Adrenal gland (tissue), 5 donors: ENCODE measurements at regions not wholly inside any gene's neighbourhood (a gene's known extent, or its start where the extent isn't known, plus 50 kb on each side); places are given as distances from the start of the nearest gene placed in this dataset.

Experiments
- POLR2A ChIP-seq, 2 donors: fragments of 450-650 bp; IDR thresholded peaks; one replicate each; pipeline ENCODE4 v1.6.1; 2017; ENCODE audit warnings: antibody characterized with exemption in 2 of 2, mild to moderate bottlenecking in 2 of 2, moderate library complexity in 1 of 2
- TF ChIP-seq, protein P1 (sequence below), 6 experiments: fragments of 450-650 bp in 4 of 6; fragments of 200-600 bp in 2 of 6; sonication (generic) in 1 of 6; IDR thresholded peaks; 1 replicate in 5 of 6; 2 replicates in 1 of 6; pipeline versions ENCODE4 v1.5.1 to v1.8.0; 2016 to 2021; ENCODE audit warnings: antibody characterized with exemption in 6 of 6, mild to moderate bottlenecking in 2 of 6, moderate library complexity in 1 of 6
- donor health status: DM: no; HTN: no; CAD: no.

DNA sequence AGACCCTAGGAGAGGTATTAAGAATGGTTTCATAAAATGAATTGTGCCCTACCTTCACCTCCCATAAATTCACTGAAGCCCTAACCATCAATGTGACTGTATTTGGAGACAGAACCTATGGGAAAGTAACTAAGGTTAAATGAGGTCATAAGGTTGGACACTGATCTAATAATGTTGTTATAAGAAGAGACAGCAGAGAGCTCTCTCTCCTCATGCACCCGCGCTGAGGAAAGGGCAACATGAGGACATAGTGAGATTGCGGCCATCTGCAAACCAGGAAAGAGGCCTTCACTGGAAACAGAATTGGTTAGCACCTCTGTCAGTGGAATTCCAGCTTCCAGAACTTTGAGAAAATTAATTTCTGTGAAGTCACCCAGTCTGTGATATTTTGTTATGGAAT is 1396.1 kb upstream of the MIR17HG start:
- no peak for TF ChIP-seq POLR2A (IDR thresholded peaks at IDR 0.05)
- TF ChIP-seq, protein P1, sequence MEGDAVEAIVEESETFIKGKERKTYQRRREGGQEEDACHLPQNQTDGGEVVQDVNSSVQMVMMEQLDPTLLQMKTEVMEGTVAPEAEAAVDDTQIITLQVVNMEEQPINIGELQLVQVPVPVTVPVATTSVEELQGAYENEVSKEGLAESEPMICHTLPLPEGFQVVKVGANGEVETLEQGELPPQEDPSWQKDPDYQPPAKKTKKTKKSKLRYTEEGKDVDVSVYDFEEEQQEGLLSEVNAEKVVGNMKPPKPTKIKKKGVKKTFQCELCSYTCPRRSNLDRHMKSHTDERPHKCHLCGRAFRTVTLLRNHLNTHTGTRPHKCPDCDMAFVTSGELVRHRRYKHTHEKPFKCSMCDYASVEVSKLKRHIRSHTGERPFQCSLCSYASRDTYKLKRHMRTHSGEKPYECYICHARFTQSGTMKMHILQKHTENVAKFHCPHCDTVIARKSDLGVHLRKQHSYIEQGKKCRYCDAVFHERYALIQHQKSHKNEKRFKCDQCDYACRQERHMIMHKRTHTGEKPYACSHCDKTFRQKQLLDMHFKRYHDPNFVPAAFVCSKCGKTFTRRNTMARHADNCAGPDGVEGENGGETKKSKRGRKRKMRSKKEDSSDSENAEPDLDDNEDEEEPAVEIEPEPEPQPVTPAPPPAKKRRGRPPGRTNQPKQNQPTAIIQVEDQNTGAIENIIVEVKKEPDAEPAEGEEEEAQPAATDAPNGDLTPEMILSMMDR (IDR thresholded peaks at IDR 0.05), result no peak
